IMR-90 (cell line): ENCODE measurements at regions not wholly inside any gene's neighbourhood (a gene's known extent, or its start where the extent isn't known, plus 50 kb on each side); places are given as distances from the start of the nearest gene placed in this dataset.
A peak's percentile ranks its signal among the peaks of the same experiment; 100 is the strongest.

Source experiments
- ATAC-seq: fragments of 200-7000 bp; cut with Tn5 transposase; 2 replicates; pipeline ENCODE4 v1.9.1; 2020; ENCODE audit warnings: low read depth, mild to moderate bottlenecking, moderate library complexity
- BruUV-seq: library from RNA; stranded (reverse); fragments of 400-500 nt; replicated peaks from 2 replicates; lab custom pipeline; 2021; lab: Mats Ljungman, UMichigan
- CTCF ChIA-PET: fragments of 300-600 bp; formaldehyde crosslinking; extraction: SDS; loops from one replicate; lab custom pipeline; 2021; ENCODE audit warnings: antibody characterized with exemption; lab: Yijun Ruan, JAX
- POLR2A ChIA-PET: fragments of 300-600 bp; sonication (Branson Sonifier 250); formaldehyde crosslinking; loops from one replicate; lab custom pipeline; 2022; ENCODE audit warnings: antibody characterized with exemption; ENCODE audit not compliant: unreplicated experiment; lab: Charles Lee
- DNase-seq: peaks from one replicate; pipeline ENCODE4 v3.0.0; 2013
- H2AFZ ChIP-seq: replicated peaks from 2 replicates; pipeline ENCODE3; 2013; ENCODE audit warnings: low read length, mild to moderate bottlenecking; ENCODE audit not compliant: poor library complexity
- H2AK5ac ChIP-seq: 2 replicates; pipeline ENCODE4 v1.6.1; 2013; ENCODE audit warnings: low read depth, low read length, inconsistent platforms
- H2AK9ac ChIP-seq: replicated peaks from 2 replicates; pipeline ENCODE3; 2013; ENCODE audit warnings: mild to moderate bottlenecking, low read depth, low read length, moderate library complexity; ENCODE audit not compliant: poor library complexity
- H2BK120ac ChIP-seq: 2 replicates; pipeline ENCODE4 v1.6.1; 2013; ENCODE audit warnings: low read depth, low read length, inconsistent platforms
- H2BK15ac ChIP-seq: 3 replicates; pipeline ENCODE4 v1.6.1; 2013; ENCODE audit warnings: low read depth, low read length, inconsistent platforms
- H2BK20ac ChIP-seq: 2 replicates; pipeline ENCODE4 v1.6.1; 2013; ENCODE audit warnings: low read depth, mild to moderate bottlenecking, inconsistent platforms, low read length, moderate library complexity
- H2BK5ac ChIP-seq: 2 replicates; pipeline ENCODE4 v1.6.1; 2013; ENCODE audit warnings: mild to moderate bottlenecking, low read depth, low read length, inconsistent platforms; ENCODE audit not compliant: poor library complexity, severe bottlenecking
- H3K14ac ChIP-seq: replicated peaks from 2 replicates; pipeline ENCODE4 v1.6.1; 2013; ENCODE audit warnings: low read depth, low read length, inconsistent platforms
- H3K18ac ChIP-seq: 2 replicates; pipeline ENCODE4 v1.6.1; 2013; ENCODE audit warnings: low read depth, low read length, control low read depth
- H3K23ac ChIP-seq: 2 replicates; pipeline ENCODE4 v1.6.1; 2013; ENCODE audit warnings: low read depth, low read length, inconsistent platforms
- H3K27ac ChIP-seq: 2 replicates; pipeline ENCODE4 v1.5.1; 2013; ENCODE audit warnings: mild to moderate bottlenecking, control low read depth, low read length; ENCODE audit not compliant: insufficient read depth
- H3K27me3 ChIP-seq: 2 replicates; pipeline ENCODE4 v1.6.1; 2013; ENCODE audit warnings: low read length; ENCODE audit not compliant: control insufficient read depth, insufficient read depth
- H3K36me3 ChIP-seq: 2 replicates; pipeline ENCODE4 v1.6.1; 2013; ENCODE audit warnings: low read length, mixed read lengths; ENCODE audit not compliant: control insufficient read depth, insufficient read depth
- H3K4ac ChIP-seq: 2 replicates; pipeline ENCODE4 v1.6.1; 2013; ENCODE audit warnings: low read depth, low read length, inconsistent platforms
- H3K4me1 ChIP-seq: 2 replicates; pipeline ENCODE4 v1.6.1; 2013; ENCODE audit warnings: low read length, mixed read lengths; ENCODE audit not compliant: control insufficient read depth, insufficient read depth
- H3K4me2 ChIP-seq: 2 replicates; pipeline ENCODE4 v1.6.1; 2013; ENCODE audit warnings: low read depth, mild to moderate bottlenecking, control low read depth, low read length, moderate library complexity
- H3K4me3 ChIP-seq: 2 replicates; pipeline ENCODE4 v1.5.1; 2013; ENCODE audit warnings: low read depth, mild to moderate bottlenecking, control low read depth, low read length, moderate library complexity; ENCODE audit not compliant: insufficient read depth
- H3K56ac ChIP-seq: 2 replicates; pipeline ENCODE4 v1.6.1; 2013; ENCODE audit warnings: low read length, inconsistent platforms; ENCODE audit not compliant: insufficient read depth; ENCODE audit errors: extremely low read depth
- H3K79me1 ChIP-seq, 2 experiments: 2 replicates each; pipeline ENCODE4 v1.6.1; 2013; ENCODE audit warnings: low read length in 2 of 2, inconsistent platforms in 1 of 2, low read depth in 1 of 2
- H3K9ac ChIP-seq: 2 replicates; pipeline ENCODE4 v1.6.1; 2013; ENCODE audit warnings: low read depth, low read length, control low read depth
- H3K9me1 ChIP-seq: 2 replicates; pipeline ENCODE4 v1.6.1; 2013; ENCODE audit warnings: low read length, inconsistent platforms; ENCODE audit not compliant: insufficient read depth
- H3K9me3 ChIP-seq: 2 replicates; pipeline ENCODE4 v1.6.1; 2013; ENCODE audit warnings: low read length; ENCODE audit not compliant: control insufficient read depth, insufficient read depth
- H4K20me1 ChIP-seq: 2 replicates; pipeline ENCODE4 v1.6.1; 2013; ENCODE audit warnings: low read length, inconsistent platforms; ENCODE audit not compliant: insufficient read depth
- H4K5ac ChIP-seq: 2 replicates; pipeline ENCODE4 v1.6.1; 2013; ENCODE audit warnings: mild to moderate bottlenecking, low read depth, low read length, control low read depth
- H4K8ac ChIP-seq, 2 experiments: 2 replicates each; pipeline ENCODE4 v1.6.1; 2013; ENCODE audit warnings: low read depth in 2 of 2, low read length in 2 of 2, control low read depth in 1 of 2, inconsistent platforms in 1 of 2
- H4K91ac ChIP-seq: 2 replicates; pipeline ENCODE4 v1.6.1; 2013; ENCODE audit warnings: low read depth, low read length, inconsistent platforms; ENCODE audit not compliant: insufficient read depth
- BHLHE40 ChIP-seq: fragments of 150-350 bp; IDR thresholded peaks from 2 replicates; pipeline ENCODE4 v1.6.1; 2016; ENCODE audit warnings: mild to moderate bottlenecking, low read depth, low read length
- CHD1 ChIP-seq: IDR thresholded peaks from 2 replicates; pipeline ENCODE4 v1.6.1; 2012; ENCODE audit warnings: low read depth, low read length, improper control_type of control experiment
- MAZ ChIP-seq: IDR thresholded peaks from 2 replicates; pipeline ENCODE4 v1.6.1; 2012; ENCODE audit warnings: low read depth, mild to moderate bottlenecking, low read length, improper control_type of control experiment, moderate library complexity, borderline replicate concordance
- RFX5 ChIP-seq: IDR thresholded peaks from 2 replicates; pipeline ENCODE4 v1.8.0; 2012; ENCODE audit warnings: low read depth, mild to moderate bottlenecking, low read length, moderate library complexity
- SMC3 ChIP-seq: fragments of 150-350 bp; IDR thresholded peaks from 2 replicates; pipeline ENCODE4 v1.6.1; 2016; ENCODE audit warnings: low read depth, mild to moderate bottlenecking, antibody characterized with exemption, low read length, moderate library complexity
- WGBS, 2 experiments: methylation state at CpG; one replicate each; pipeline versions ENCODE4 v1.1.5 to v1.1.7; 2013; ENCODE audit warnings: missing lambda C conversion rate in 2 of 2; ENCODE audit not compliant: insufficient read length in 1 of 2; ENCODE audit errors: extremely low coverage in 2 of 2; 5-methylcytosine and 5-hydroxymethylcytosine counted together
- dilution Hi-C: fragments of 300-500 bp; cut with HindIII; formaldehyde crosslinking; loops from one replicate; pipeline ENCODE4 v1.14.3; 2018; ENCODE audit warnings: low sequenced_read_pairs; ENCODE audit not compliant: unreplicated experiment
- in situ Hi-C: fragments of 300-500 bp; cut with MboI; formaldehyde crosslinking; loops from 3 replicates; pipeline ENCODE4 v1.14.3; 2019; ENCODE audit warnings: low sequenced_read_pairs, inconsistent platforms, mixed read lengths
- intact Hi-C: fragments of 100-400 bp; cut with micrococcal nuclease; formaldehyde crosslinking; loops from 2 replicates; pipeline ENCODE4 v1.10.0; 2022
- TF ChIP-seq, protein P1 (sequence below): conservative IDR thresholded peaks from 2 replicates; pipeline ENCODE4 v1.5.1; 2012; ENCODE audit warnings: mild to moderate bottlenecking, low read depth, low read length, improper control_type of control experiment
- TF ChIP-seq, protein P2 (sequence below): fragments of 150-350 bp; IDR thresholded peaks from 2 replicates; pipeline ENCODE4 v1.6.1; 2017; ENCODE audit warnings: mild to moderate bottlenecking, antibody characterized with exemption, low read length, low read depth

DNA sequence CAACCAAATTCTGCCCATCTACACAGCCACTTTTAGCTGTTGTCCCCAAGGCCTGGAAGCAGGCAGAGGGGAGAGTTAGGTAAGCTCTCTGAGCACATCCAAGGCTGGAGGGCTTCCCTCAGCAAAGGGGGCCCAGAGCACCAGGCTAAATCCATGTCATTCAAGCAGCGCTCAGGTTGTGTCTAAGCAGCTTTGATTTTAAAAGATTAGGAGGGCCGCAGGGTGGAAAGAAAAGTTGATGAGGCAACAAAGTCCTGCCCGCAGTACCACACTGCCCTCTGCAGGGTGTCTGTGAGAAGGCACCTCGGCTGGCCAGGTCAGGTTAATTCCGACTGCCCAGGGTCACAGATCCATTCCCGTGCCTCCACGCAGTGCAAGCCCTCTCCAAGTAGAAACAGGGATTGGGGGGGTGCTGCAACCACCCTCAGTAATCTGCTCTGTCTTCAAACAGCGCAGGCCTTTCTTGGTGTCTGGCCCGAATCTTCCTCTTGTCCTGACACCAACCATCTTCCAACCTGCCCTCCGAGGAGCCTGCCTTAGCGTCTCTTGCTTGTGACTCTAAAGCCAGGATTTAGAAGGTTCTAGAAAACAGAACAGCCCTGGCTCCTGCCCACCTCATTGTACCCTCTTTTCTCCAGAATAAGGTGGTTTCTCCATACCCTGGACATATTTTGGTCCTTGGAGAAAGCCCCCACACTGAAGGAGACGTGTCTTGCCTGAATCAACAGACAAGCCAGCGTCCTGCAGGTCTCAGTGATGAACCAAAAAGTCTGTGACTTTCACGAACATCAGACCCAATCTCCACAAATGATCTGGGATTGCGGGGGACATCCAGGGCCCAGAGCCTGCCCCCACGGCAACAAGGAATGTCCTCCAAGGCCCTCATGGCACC lies 289.2 kb downstream of the TNS1 start (continued):
- TF ChIP-seq SMC3, result peak; percentile 97
- TF ChIP-seq RFX5, result no peak
- TF ChIP-seq BHLHE40, result no peak

DNA sequence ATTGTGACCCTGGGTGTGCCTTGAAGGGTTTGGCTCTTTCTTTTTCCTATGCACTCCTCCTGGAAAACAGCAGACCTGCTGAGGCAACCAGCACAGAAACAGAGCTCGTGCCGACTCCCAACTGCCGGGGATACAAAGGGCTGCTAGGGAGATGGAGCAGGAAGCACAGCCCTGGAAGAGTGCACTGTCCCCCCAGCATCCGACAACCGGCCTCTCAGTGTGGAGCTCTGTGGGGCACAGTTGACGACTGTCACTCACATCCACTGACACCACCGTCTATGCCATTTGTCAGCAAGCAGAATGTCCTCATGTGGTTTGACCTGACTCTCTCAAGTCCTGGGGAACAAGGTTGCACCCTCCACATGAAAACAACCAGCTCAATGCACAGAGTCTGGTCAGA lies 290.4 kb downstream of the TNS1 start:
- Histone ChIP-seq H2AK5ac (peak overlapping the region; percentile 97), H3K4me2 (no peak overlapping the region), H3K9me1 (peaks cover 28% of the 10 kb centered on the region), H3K4me3 (no peak overlapping the region), H3K56ac (0 out of 2 replicates have a peak overlapping the region, but pooled peaks have one; percentile 24), H2AK9ac (no peak overlapping the region), H3K18ac (peak overlapping the region; percentile 99), H3K27me3 (no peaks in the 10 kb centered on the region), H3K14ac (peak overlapping the region; percentile 99), H3K4ac (peak overlapping the region; percentile 99), H3K27ac (peak overlapping the region; percentile 93), H3K4me1 (peaks cover 35% of the 10 kb centered on the region), H2AFZ (peak overlapping the region; percentile 11), H4K8ac (peak overlapping the region; percentile 72 to 99), H4K5ac (peak overlapping the region; percentile 99), H2BK15ac (peak overlapping the region; percentile 97), H3K9me3 (no peaks in the 10 kb centered on the region), H3K23ac (peak overlapping the region; percentile 92), H2BK120ac (peak overlapping the region; percentile 100), H3K9ac (peak overlapping the region; percentile 87; the same call in 1 of the 2 replicates), H4K20me1 (no peaks in the 10 kb centered on the region), H3K79me1 (no peaks in the 10 kb centered on the region), H2BK20ac (peak overlapping the region; percentile 100), H3K36me3 (no peaks in the 10 kb centered on the region), H4K91ac (peak overlapping the region; percentile 100), H2BK5ac (peak overlapping the region; percentile 61)
- DNase-seq (no peak), ATAC-seq (no peak)
- in situ Hi-C loops (loop anchor here (5.0 to 25.0 kb wide), 4 partner anchors 200 to 1198 kb away; no protein-coding TSS in a partner anchor), dilution Hi-C loops (no loop called here), intact Hi-C loops (loop anchor here (2.0 to 5.0 kb wide), 5 partner anchors 330 to 1195 kb away; no protein-coding TSS in a partner anchor)
- TF ChIP-seq, protein P1, sequence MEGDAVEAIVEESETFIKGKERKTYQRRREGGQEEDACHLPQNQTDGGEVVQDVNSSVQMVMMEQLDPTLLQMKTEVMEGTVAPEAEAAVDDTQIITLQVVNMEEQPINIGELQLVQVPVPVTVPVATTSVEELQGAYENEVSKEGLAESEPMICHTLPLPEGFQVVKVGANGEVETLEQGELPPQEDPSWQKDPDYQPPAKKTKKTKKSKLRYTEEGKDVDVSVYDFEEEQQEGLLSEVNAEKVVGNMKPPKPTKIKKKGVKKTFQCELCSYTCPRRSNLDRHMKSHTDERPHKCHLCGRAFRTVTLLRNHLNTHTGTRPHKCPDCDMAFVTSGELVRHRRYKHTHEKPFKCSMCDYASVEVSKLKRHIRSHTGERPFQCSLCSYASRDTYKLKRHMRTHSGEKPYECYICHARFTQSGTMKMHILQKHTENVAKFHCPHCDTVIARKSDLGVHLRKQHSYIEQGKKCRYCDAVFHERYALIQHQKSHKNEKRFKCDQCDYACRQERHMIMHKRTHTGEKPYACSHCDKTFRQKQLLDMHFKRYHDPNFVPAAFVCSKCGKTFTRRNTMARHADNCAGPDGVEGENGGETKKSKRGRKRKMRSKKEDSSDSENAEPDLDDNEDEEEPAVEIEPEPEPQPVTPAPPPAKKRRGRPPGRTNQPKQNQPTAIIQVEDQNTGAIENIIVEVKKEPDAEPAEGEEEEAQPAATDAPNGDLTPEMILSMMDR, result no peak
- TF ChIP-seq MAZ (no peak), CHD1 (no peak)
- TF ChIP-seq, protein P2, sequence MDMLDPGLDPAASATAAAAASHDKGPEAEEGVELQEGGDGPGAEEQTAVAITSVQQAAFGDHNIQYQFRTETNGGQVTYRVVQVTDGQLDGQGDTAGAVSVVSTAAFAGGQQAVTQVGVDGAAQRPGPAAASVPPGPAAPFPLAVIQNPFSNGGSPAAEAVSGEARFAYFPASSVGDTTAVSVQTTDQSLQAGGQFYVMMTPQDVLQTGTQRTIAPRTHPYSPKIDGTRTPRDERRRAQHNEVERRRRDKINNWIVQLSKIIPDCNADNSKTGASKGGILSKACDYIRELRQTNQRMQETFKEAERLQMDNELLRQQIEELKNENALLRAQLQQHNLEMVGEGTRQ, result no peak
- 93% methylated on average over 7 of the region's 7 CpGs; no CpG with 5 or more reads in 1 of the 2 experiments for WGBS, 2 experiments
- no TSS peak for BruUV-seq
- POLR2A ChIA-PET, result interaction anchor here (0.7 to 0.9 kb wide), 2 partner anchors 161 to 1017 kb away, joined by 3 to 8 read pairs; partner anchors contain the start of gene IGFBP5
- CTCF ChIA-PET, result interaction anchor here (0.9 to 1.9 kb wide), 5 partner anchors 54 to 200 kb away, joined by 3 to 20 read pairs (median 5); no protein-coding TSS in a partner anchor
